Left lung (tissue), 4 donors: ENCODE measurements at regions not wholly inside any gene's neighbourhood (a gene's known extent, or its start where the extent isn't known, plus 50 kb on each side); places are given as distances from the start of the nearest gene placed in this dataset.

Source experiments
- ATAC-seq: fragments of 200-7000 bp; cut with Tn5 transposase; one replicate; pipeline ENCODE4 v1.9.1; 2020; ENCODE audit warnings: moderate library complexity
- DNase-seq, 4 donors: peaks; one replicate each; pipeline ENCODE4 v3.0.0-alpha.2; 2013 to 2020
- H3K27ac ChIP-seq, 2 donors: fragments of 200-600 bp; sonication (generic) in 1 of 2; one replicate each; pipeline versions ENCODE4 v1.5.0 to v1.8.0; 2020 to 2021
- H3K27me3 ChIP-seq, 2 donors: fragments of 200-600 bp; sonication (generic) in 1 of 2; one replicate each; pipeline versions ENCODE4 v1.5.0 to v1.8.0; 2020 to 2021
- H3K36me3 ChIP-seq, 2 donors: fragments of 200-600 bp; sonication (generic) in 1 of 2; one replicate each; pipeline versions ENCODE4 v1.5.0 to v1.8.0; 2020 to 2021
- H3K4me1 ChIP-seq, 2 donors: fragments of 200-600 bp; one replicate each; pipeline ENCODE4 v1.8.0; 2021
- H3K4me3 ChIP-seq, 2 donors: fragments of 200-600 bp; sonication (generic) in 1 of 2; one replicate each; pipeline versions ENCODE4 v1.5.0 to v1.8.0; 2020 to 2021; ENCODE audit warnings: mild to moderate bottlenecking in 1 of 2
- H3K9me3 ChIP-seq, 2 donors: fragments of 200-600 bp; sonication (generic) in 1 of 2; one replicate each; pipeline versions ENCODE4 v1.5.0 to v1.8.0; 2020 to 2021
- CTCF ChIP-seq, 2 donors: fragments of 200-600 bp; sonication (generic) in 1 of 2; IDR thresholded peaks; one replicate each; pipeline versions ENCODE4 v1.5.0 to v1.8.0; 2021; ENCODE audit warnings: antibody characterized with exemption in 2 of 2
- intact Hi-C, 2 donors: fragments of 100-400 bp; cut with DNase I; formaldehyde crosslinking; loops; one replicate each; pipeline versions ENCODE4 v1.11.2 to v1.14.2; 2022
- donor health status: DM: no; HTN: yes; CAD: no.
- donor health status: DM: no; HTN: no; CAD: no.

- no peak overlapping the region for H3K4me3 ChIP-seq
- no peak overlapping the region for H3K27ac ChIP-seq
- intact Hi-C loops: no loop called here
- DNase-seq (no peak), ATAC-seq (no peak)
- no peak for TF ChIP-seq CTCF (IDR thresholded peaks at IDR 0.05)
- H3K36me3 ChIP-seq: no peaks in the 10 kb centered on the region
- peaks cover 0 to 11% of the 10 kb centered on the region in 2 donors for H3K9me3 ChIP-seq
- peaks cover 0 to 4% of the 10 kb centered on the region in 2 donors for H3K27me3 ChIP-seq
- no peaks in the 10 kb centered on the region for H3K4me1 ChIP-seq
Observed at GRCh38 chr2:217299590-217299989, 439.7 kb upstream of the TNP1 start.

GRCh38 chr2:217297096-217297495 is 437.2 kb upstream of the TNP1 start:
- Histone ChIP-seq H3K4me1 (no peaks in the 10 kb centered on the region), H3K27me3 (no peaks in the 10 kb centered on the region), H3K36me3 (no peaks in the 10 kb centered on the region), H3K4me3 (no peak overlapping the region), H3K9me3 (peaks cover 0 to 11% of the 10 kb centered on the region in 2 donors), H3K27ac (no peak overlapping the region)
- intact Hi-C loops: no loop called here
- no peak for ATAC-seq
- no peak for TF ChIP-seq CTCF (IDR thresholded peaks at IDR 0.05)
- DNase-seq: no peak

- TF ChIP-seq CTCF (IDR thresholded peaks at IDR 0.05): no peak
- Histone ChIP-seq H3K9me3 (peaks cover 0 to 11% of the 10 kb centered on the region in 2 donors), H3K27ac (no peak overlapping the region), H3K27me3 (no peaks in the 10 kb centered on the region), H3K36me3 (no peaks in the 10 kb centered on the region), H3K4me3 (no peak overlapping the region), H3K4me1 (no peaks in the 10 kb centered on the region)
- DNase-seq (no peak), ATAC-seq (no peak)
- intact Hi-C loops: no loop called here
Observed at GRCh38 chr2:217294818-217295217, 435.0 kb upstream of the TNP1 start.

GRCh38 chr2:217294211-217294610 is 434.3 kb upstream of the TNP1 start:
- Histone ChIP-seq H3K4me1 (no peaks in the 10 kb centered on the region), H3K27ac (no peak overlapping the region), H3K4me3 (no peak overlapping the region), H3K36me3 (no peaks in the 10 kb centered on the region), H3K9me3 (peaks cover 0 to 11% of the 10 kb centered on the region in 2 donors), H3K27me3 (no peaks in the 10 kb centered on the region)
- intact Hi-C loops: no loop called here
- DNase-seq: no peak
- TF ChIP-seq CTCF (IDR thresholded peaks at IDR 0.05): no peak
- ATAC-seq: no peak

GRCh38 chr2:217293607-217294006 is 433.7 kb upstream of the TNP1 start:
- no peak for TF ChIP-seq CTCF (IDR thresholded peaks at IDR 0.05)
- H3K27ac ChIP-seq: no peak overlapping the region
- no peaks in the 10 kb centered on the region for H3K27me3 ChIP-seq
- H3K4me1 ChIP-seq: no peaks in the 10 kb centered on the region
- intact Hi-C loops: no loop called here
- no peaks in the 10 kb centered on the region for H3K36me3 ChIP-seq
- H3K4me3 ChIP-seq: no peak overlapping the region
- ATAC-seq (no peak), DNase-seq (no peak)
- H3K9me3 ChIP-seq: peaks cover 0 to 11% of the 10 kb centered on the region in 2 donors
